ENCODE measurements at regions not wholly inside any gene's neighbourhood (a gene's known extent, or its start where the extent isn't known, plus 50 kb on each side); places are given as distances from the start of the nearest gene placed in this dataset.

DNA sequence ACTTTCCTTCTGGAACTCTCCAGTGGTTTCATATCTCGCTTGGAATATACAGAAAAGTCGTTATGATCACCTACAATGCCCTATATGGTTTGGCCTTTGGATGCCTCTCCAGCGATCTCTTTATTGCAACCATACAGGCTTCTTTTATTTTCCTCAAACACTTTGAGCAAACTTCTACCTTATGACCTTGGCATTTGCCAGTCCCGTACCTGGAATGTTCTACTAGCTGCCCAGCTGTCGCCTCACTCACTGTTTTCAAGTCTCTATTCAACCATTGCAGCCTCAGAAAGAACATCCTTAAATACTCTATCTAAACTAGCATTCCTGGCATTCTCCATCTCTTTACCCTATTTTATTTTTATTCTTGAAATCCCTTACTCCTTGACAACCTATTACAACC lies 50.4 kb upstream of the NEDD9 start:
- Histone ChIP-seq H2AFZ (ENCODE audit: low read length) (no peak overlapping the region), H3K79me2 (ENCODE audit: insufficient read depth, low read length) (no peaks in the 10 kb centered on the region), H3K4me1 (ENCODE audit: insufficient read depth, low read length) (peaks cover 2% of the 10 kb centered on the region), H3K36me3 (ENCODE audit: insufficient read depth, low read length) (no peaks in the 10 kb centered on the region), H3K4me3 (ENCODE audit: insufficient read depth, low read length) (no peak overlapping the region), H3K4me2 (ENCODE audit: insufficient read depth, low read length) (no peak overlapping the region), H4K20me1 (ENCODE audit: insufficient read depth, low read length) (no peaks in the 10 kb centered on the region), H3K9me3 (ENCODE audit: low read depth, low read length) (no peaks in the 10 kb centered on the region), H3K27me3 (ENCODE audit: insufficient read depth, low read length) (no peaks in the 10 kb centered on the region), H3K27ac (ENCODE audit: low read depth, low read length) (no peak overlapping the region)
- TF ChIP-seq, protein P1, sequence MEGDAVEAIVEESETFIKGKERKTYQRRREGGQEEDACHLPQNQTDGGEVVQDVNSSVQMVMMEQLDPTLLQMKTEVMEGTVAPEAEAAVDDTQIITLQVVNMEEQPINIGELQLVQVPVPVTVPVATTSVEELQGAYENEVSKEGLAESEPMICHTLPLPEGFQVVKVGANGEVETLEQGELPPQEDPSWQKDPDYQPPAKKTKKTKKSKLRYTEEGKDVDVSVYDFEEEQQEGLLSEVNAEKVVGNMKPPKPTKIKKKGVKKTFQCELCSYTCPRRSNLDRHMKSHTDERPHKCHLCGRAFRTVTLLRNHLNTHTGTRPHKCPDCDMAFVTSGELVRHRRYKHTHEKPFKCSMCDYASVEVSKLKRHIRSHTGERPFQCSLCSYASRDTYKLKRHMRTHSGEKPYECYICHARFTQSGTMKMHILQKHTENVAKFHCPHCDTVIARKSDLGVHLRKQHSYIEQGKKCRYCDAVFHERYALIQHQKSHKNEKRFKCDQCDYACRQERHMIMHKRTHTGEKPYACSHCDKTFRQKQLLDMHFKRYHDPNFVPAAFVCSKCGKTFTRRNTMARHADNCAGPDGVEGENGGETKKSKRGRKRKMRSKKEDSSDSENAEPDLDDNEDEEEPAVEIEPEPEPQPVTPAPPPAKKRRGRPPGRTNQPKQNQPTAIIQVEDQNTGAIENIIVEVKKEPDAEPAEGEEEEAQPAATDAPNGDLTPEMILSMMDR (IDR thresholded peaks at IDR 0.05; ENCODE audit: extremely low read depth, low read depth, low read length), result no peak
- no peak for DNase-seq (ENCODE audit: insufficient read length, low spot score, missing footprints)
